Esophagus muscularis mucosa (tissue), 4 donors: ENCODE measurements at regions not wholly inside any gene's neighbourhood (a gene's known extent, or its start where the extent isn't known, plus 50 kb on each side); places are given as distances from the start of the nearest gene placed in this dataset.

Source experiments
- DNase-seq: peaks from one replicate; pipeline ENCODE4 v3.0.0-alpha.2; 2017; ENCODE audit errors: extremely low spot score
- H3K27ac ChIP-seq, 4 donors: fragments of 200-600 bp; sonication (generic); replicated peaks in 1 of 4; 1 replicate in 3 of 4; 2 replicates in 1 of 4; pipeline ENCODE4 v1.5.1; 2016 to 2019; ENCODE audit warnings: mild to moderate bottlenecking in 1 of 4
- H3K27me3 ChIP-seq, 4 donors: fragments of 200-600 bp; sonication (generic); one replicate each; pipeline versions ENCODE4 v1.5.1 to v1.6.0; 2016 to 2019
- H3K36me3 ChIP-seq, 4 donors: fragments of 200-600 bp; sonication (generic); one replicate each; pipeline ENCODE4 v1.5.1; 2016 to 2019
- H3K4me1 ChIP-seq, 4 donors: fragments of 200-600 bp; sonication (generic); one replicate each; pipeline ENCODE4 v1.5.1; 2016 to 2019
- H3K4me3 ChIP-seq, 4 donors: fragments of 200-600 bp; sonication (generic); 1 replicate in 2 of 4; 2 replicates in 2 of 4; pipeline ENCODE4 v1.5.1; 2016 to 2019; ENCODE audit warnings: mild to moderate bottlenecking in 4 of 4, moderate library complexity in 1 of 4
- H3K9me3 ChIP-seq, 4 donors: fragments of 200-600 bp; sonication (generic); 1 replicate in 3 of 4; 2 replicates in 1 of 4; pipeline ENCODE4 v1.5.1; 2016 to 2019
- CTCF ChIP-seq, 3 experiments: fragments of 200-600 bp in 2 of 3; fragments of 450-650 bp in 1 of 3; sonication (generic) in 2 of 3; IDR thresholded peaks; one replicate each; pipeline ENCODE4 v1.5.1; 2017 to 2019; ENCODE audit warnings: antibody characterized with exemption in 3 of 3, mild to moderate bottlenecking in 2 of 3, moderate library complexity in 1 of 3
- EP300 ChIP-seq: sonication (generic); formaldehyde crosslinking; IDR thresholded peaks from one replicate; pipeline ENCODE4 v1.6.1; 2017; ENCODE audit warnings: antibody characterized with exemption
- POLR2A ChIP-seq: fragments of 450-650 bp; IDR thresholded peaks from one replicate; pipeline ENCODE4 v1.6.1; 2017; ENCODE audit warnings: antibody characterized with exemption, moderate library complexity, mild to moderate bottlenecking, low read depth
- POLR2AphosphoS5 ChIP-seq, 2 donors: sonication (generic); formaldehyde crosslinking; IDR thresholded peaks; one replicate each; pipeline ENCODE4 v1.6.1; 2017; ENCODE audit warnings: antibody characterized with exemption in 2 of 2
- WGBS: methylation state at CpG from one replicate; pipeline ENCODE4 v1.1.5; 2018; 5-methylcytosine and 5-hydroxymethylcytosine counted together
- intact Hi-C: fragments of 100-400 bp; cut with DNase I; formaldehyde crosslinking; loops from one replicate; pipeline ENCODE4 v1.15.1; 2023

GRCh38 chr18:70453058-70453775 is 164.4 kb downstream of the SOCS6 start:
- TF ChIP-seq POLR2AphosphoS5 (IDR thresholded peaks at IDR 0.05) (no peak), CTCF (IDR thresholded peaks at IDR 0.05) (no peak), EP300 (no peak), POLR2A (no peak)
- Histone ChIP-seq H3K9me3 (no peaks in the 10 kb centered on the region), H3K27ac (no peak overlapping the region), H3K4me1 (no peaks in the 10 kb centered on the region), H3K36me3 (no peaks in the 10 kb centered on the region), H3K27me3 (peaks cover 0 to 35% (median 0%) of the 10 kb centered on the region in 4 donors), H3K4me3 (no peak overlapping the region)
- 73% methylated on average over 12 of the region's 12 CpGs for WGBS
- intact Hi-C loops, result loop anchor here (5.0 kb wide), 1 partner anchor 256 kb away; no protein-coding TSS in a partner anchor
- DNase-seq, result no peak

DNA sequence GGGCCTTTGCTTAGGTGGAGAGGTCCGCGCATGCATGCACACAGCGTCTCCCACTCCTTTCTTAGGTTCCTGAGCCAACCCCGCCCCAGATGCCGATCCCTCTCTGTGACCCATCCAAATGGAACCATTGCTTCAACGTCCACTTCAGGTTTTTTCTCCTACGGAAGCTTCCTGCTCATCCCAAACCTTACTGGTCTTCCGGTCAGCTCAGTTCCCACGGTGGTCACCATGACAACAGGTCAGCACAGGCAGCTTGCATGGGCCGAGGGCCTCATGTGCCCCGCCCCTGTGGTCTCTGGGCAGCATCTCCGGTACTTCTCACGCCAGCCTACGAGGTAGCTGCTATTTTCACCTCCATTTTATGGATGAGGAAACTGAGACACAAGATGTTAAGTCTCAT is 163.7 kb downstream of the SOCS6 start:
- no peak for TF ChIP-seq POLR2A
- TF ChIP-seq EP300, result no peak
- TF ChIP-seq CTCF (IDR thresholded peaks at IDR 0.05), result no peak
- no peak for TF ChIP-seq POLR2AphosphoS5 (IDR thresholded peaks at IDR 0.05)
- Histone ChIP-seq H3K27ac (no peak overlapping the region), H3K9me3 (no peaks in the 10 kb centered on the region), H3K27me3 (peaks cover 0 to 28% (median 0%) of the 10 kb centered on the region in 4 donors), H3K4me1 (no peaks in the 10 kb centered on the region), H3K4me3 (no peak overlapping the region), H3K36me3 (no peaks in the 10 kb centered on the region)
- no peak for DNase-seq
- intact Hi-C loops, result loop anchor here (5.0 kb wide), 1 partner anchor 255 kb away; no protein-coding TSS in a partner anchor
- WGBS, result 87% methylated on average over 14 of the region's 14 CpGs

- WGBS, result 43% methylated on average over 2 of the region's 2 CpGs
- intact Hi-C loops, result loop anchor here (5.0 kb wide), 1 partner anchor 253 kb away; no protein-coding TSS in a partner anchor
- Histone ChIP-seq H3K4me3 (no peak overlapping the region), H3K27ac (no peak overlapping the region), H3K27me3 (peaks cover 0 to 35% (median 0%) of the 10 kb centered on the region in 4 donors), H3K9me3 (no peaks in the 10 kb centered on the region), H3K4me1 (no peaks in the 10 kb centered on the region), H3K36me3 (no peaks in the 10 kb centered on the region)
- DNase-seq, result no peak
- TF ChIP-seq POLR2AphosphoS5 (IDR thresholded peaks at IDR 0.05) (no peak), POLR2A (no peak), EP300 (no peak), CTCF (IDR thresholded peaks at IDR 0.05) (peak in 2 of 3 experiments; percentile 17)
Measured at GRCh38 chr18:70450426-70451253, 161.8 kb downstream of the SOCS6 start.

DNA sequence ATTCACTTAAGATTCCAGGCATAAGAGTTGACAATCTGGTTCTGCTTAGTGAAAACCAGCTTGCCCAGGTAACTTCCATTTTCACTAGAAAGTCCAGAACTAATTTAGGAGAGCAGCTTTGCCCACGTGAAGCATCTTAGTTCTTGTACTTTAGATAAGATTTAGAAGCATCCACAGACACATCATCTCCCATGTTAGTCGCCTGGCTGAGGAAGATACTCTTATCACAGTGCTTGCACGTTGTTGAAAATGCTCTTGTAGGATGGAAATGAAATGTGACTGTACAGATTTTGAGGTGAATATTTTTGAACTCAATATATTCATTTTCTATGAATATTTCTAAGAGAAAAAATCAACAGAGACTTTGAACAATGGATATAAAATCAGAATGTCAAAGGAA is 159.7 kb downstream of the SOCS6 start:
- Histone ChIP-seq H3K9me3 (peaks cover 0 to 9% (median 2%) of the 10 kb centered on the region in 4 donors), H3K4me1 (no peaks in the 10 kb centered on the region), H3K4me3 (no peak overlapping the region), H3K27ac (no peak overlapping the region), H3K36me3 (no peaks in the 10 kb centered on the region), H3K27me3 (peaks cover 0 to 35% (median 0%) of the 10 kb centered on the region in 4 donors)
- WGBS, result 74% methylated on average over 3 of the region's 3 CpGs
- DNase-seq, result no peak
- no peak for TF ChIP-seq EP300
- TF ChIP-seq POLR2A, result no peak
- TF ChIP-seq CTCF (IDR thresholded peaks at IDR 0.05), result no peak
- no peak for TF ChIP-seq POLR2AphosphoS5 (IDR thresholded peaks at IDR 0.05)
- intact Hi-C loops, result no loop called here
